Stimulated activated CD8-positive, alpha-beta memory T cell treated with anti-CD3 and anti-CD28 coated beads, Interleukin-15, amount 100 ng/mL, for 1 hour (primary cell): ENCODE measurements at regions not wholly inside any gene's neighbourhood (a gene's known extent, or its start where the extent isn't known, plus 50 kb on each side); places are given as distances from the start of the nearest gene placed in this dataset.

Experiments
- DNase-seq: peaks from one replicate; pipeline ENCODE4 v3.0.0-alpha.2; 2020; ENCODE audit warnings: low read depth

- DNase-seq, result no peak
Observed at GRCh38 chr2:13103151-13103550, 386.4 kb downstream of the TRIB2 start.

DNA sequence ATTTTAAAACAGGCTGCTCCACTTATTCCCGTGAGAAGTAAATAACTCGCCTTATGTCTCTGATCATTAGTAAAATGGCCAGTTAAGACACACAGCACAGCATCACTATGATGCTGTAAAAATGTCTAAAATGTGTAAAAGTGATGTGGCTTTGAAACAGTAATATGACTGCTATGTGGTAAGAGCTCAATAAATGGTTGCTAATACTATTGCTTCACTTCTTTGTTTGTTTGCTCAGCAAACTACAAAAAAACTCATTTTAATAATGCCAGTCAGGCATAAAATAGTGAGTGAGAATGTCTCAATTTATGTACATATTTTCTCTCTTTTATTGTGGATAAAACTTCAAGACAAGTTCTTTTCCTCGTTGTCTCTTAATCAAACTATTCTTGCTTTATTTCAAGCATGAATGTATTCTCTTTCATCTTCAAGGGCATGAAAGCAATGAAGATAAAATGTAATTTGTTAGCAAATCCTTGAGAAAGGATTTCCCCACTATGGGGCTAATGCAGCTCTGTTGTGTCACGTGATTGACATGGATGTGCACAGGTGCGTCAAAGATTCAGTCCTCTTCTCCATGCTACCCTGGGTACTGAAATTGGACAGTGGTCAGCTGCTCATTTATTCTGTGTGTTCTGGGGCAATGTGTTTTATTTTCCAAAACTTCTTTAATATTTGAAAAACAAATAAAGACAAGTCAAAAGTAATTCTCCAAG is 387.2 kb downstream of the TRIB2 start:
- DNase-seq, result no peak

DNA sequence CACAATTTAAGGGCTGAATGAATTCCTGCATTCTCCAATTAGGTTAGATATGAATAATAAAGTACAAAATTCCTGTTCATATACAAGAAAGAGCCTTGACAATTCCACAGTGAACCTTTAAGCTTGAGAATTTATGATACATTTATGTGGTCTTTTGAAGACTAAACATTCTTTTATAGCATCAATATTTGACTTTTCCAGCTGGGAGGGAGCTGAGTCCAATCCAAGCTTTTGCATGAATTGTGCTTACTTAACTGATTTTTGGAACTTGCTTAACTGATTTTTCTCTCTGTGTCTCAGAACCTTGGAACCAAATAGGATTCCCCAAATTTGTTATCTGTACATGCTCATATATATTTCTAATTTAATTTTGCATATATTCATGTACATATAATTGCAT is 388.0 kb downstream of the TRIB2 start:
- no peak for DNase-seq

DNA sequence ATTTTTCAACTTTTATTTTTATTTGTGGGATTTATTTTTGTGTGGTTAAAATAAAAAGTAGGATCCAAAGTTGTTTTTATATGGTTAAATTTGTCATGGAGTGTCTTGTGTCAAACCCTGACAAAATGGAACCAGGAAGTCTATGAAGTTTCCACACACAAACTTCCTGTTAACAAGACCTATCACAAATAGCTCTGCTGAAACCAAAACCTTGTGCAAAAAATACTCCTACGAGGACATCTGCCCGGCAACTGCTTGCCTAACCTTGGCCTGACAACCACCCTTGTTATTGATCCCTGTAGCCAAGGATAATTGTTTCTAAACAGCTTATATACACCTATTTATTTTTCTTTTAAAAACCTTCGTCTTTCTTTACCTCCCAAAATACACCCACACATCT is 389.6 kb downstream of the TRIB2 start:
- DNase-seq, result no peak

DNA sequence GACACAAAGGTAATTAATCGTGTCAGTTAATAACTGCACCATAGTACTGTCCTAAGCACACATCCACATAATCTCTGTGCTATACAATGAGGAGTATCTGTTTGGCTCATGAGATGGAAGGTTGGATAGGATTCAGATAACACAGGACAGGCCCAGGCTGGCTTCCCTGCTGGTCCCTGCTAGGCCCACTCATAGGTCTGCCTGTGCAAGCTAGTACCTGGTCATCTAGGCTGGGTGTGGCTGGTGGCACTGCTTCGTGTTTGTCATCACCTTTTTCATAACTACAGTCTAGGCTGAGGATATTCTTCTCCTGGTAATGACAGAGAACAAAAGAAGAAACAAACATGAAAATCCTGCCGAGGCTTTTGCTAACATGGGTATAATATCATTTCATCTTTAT is 392.8 kb downstream of the TRIB2 start:
- DNase-seq, result no peak

DNA sequence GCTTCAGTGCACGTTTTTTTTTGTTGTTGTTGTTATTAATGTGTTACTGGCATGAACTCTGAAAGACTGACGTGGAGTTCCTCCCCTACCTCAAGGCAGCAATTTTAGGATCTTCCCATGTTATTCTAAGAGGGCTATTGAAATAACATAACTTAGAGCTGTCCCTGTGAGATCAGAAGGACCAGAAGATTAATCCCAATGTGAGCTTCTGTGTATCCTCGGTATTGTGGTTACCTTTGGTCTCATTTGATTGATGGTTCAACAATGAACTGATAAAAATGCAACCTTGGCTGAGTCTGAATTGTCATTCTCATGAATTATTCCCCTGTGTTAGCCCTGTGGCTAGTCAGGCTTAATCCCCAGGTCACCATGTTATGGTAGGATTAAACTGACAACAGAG is 394.1 kb downstream of the TRIB2 start:
- no peak for DNase-seq

GRCh38 chr2:13113002-13113401 is 396.3 kb downstream of the TRIB2 start:
- DNase-seq, result no peak

DNA sequence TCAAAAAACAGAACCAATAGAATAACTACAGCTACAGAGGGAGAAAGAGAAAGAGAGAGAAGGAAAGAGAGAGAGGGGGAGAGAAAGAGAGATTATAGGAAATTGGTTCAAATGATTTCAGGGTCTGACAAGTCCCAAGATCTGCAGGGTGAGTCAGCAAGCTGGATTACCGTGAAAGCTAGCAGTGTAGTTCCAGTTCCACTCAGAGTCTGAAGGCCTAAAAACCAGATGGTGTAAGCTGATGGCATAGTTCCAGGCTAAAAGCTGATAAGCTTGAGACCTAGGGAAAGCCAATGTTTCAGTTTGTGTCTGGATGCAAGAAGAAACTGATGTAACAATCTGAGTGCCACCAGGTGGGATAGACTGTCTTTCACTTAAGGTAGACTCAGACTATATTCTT is 397.7 kb downstream of the TRIB2 start:
- no peak for DNase-seq

DNA sequence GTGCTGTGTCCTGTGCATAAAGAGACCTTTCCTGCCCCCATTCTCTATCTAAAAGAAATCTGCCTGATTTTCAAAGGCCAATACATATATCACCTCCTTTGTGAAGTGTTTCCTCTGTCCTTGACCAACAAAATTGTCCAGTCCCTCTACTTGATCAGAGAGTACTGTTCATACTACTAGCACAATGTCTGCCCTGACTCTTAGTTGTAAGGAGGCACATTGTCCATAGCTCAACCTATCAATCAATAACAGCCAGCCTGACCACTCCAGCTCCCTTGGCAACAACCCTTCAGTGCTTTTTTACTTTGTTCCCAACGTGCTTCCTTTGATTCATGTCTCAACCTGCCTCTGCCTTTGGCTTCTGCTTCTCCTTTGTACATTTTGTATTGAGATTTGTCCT is 398.9 kb downstream of the TRIB2 start:
- DNase-seq, result no peak

- no peak for DNase-seq
Observed at GRCh38 chr2:13121096-13121495, 404.4 kb downstream of the TRIB2 start.

- DNase-seq, result no peak
Observed at GRCh38 chr2:13128139-13128538, 411.4 kb downstream of the TRIB2 start.

DNA sequence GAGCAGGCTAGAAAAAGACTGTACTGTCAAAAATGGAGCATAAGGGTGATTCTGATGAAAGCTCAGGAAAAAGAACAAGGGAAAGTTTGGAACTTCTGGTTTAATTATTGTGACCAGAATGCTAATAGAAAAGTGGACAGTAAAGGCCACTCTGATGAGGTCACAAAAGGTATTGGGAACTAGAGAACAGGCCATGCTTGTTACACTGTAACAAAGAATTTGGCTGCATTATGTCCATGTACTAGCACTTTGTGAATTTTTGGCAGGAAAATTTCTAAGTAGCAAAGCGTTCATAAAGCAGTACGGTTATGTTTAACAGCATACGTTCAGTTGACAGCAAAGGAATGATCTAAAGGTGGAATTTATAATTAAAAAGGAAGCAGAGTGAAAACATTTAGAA is 418.6 kb downstream of the TRIB2 start:
- DNase-seq, result no peak

DNA sequence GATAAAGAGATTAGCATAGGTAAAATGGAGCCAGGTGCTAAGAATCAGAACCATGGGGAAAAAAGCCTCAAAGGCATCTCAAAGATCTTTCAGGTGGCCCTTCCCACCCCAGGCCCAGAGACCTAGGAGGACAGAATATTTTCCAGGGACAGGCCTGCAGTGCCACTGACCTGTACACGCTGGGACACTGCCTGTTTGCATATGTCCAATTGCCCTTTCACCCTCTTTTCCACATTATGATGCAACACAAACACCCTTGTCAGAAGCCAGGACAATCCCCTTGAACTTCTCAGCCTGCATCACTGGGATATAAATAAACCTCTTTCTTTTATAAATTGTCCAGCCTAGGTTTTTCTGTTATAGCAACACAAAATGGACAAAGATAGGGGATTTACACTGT is 419.1 kb downstream of the TRIB2 start:
- DNase-seq, result no peak

- no peak for DNase-seq
Observed at GRCh38 chr2:13137679-13138078, 420.9 kb downstream of the TRIB2 start.

DNA sequence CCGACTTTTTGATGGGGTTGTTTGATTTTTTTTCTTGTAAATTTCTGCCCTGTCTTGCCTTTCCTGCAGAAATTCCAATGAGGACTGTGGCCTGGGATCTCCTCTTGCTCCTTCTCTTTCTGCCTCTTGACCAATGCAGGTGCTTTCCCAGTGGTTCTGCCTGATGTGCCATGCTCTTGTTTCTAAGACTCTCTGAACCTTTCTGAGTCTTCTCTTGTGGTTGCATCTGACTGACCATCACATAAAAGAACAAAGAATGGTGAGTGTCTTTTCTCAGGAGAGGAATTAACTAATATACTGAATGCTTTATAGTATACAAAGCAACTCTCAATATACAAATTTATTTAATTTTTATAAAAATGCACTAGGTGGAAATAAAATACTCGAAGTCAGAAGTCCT is 424.6 kb downstream of the TRIB2 start:
- DNase-seq, result no peak

DNA sequence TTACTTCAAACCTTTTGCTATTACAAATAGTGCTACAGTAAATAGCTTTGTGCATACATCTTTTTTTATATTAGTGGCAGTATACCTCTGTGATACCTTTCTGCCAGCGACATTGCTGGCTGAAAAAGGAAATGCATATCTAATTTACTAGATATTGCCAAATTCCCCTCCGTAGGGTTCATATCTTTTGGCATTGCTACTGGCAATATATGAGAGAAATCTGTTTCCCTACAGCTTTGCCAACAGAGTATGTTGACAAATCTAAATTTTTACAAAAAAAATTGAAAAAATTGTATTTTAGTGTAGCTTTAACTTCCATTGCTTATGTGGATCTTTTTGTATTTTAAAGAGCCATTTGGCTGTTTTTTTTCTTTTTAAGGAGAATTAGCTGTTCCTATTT is 426.7 kb downstream of the TRIB2 start:
- no peak for DNase-seq

DNA sequence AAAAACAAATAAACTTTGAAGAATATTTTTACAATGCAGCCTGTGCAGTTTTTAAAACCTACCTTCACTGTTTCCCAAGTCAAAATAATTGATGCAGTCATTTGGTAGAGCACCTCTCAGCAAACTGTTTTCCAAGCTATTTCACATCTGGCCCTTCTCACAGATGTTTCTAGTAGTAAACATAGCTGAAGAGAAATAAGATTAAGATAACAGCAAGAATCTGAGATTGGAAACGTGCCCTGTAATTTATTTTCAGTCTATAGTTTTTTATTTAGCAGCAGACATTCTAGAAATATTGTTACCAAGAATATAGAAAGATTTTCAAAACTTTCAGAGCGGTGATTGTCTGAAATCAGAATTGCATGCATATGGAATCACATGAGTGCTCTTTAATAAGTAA is 440.2 kb downstream of the TRIB2 start:
- no peak for DNase-seq

DNA sequence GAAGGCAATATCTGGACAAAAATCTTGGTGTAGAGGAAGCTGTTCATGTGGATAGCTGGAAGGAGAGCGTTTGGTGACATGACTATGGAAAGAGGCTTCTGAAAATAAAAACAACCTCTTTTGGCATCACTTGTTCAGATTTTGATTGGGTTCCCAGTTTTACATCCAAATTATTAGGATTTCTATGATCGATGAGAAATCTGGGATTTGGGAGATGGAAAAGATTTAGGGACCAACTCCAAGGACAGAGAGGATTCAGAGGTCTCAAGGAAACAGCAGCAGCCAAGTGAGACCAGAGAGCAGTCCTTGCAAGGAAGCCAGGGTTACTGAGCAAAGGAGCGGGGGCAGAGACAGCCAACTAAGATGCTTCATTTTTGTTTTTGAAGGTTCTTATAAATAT is 441.7 kb downstream of the TRIB2 start:
- DNase-seq, result no peak

DNA sequence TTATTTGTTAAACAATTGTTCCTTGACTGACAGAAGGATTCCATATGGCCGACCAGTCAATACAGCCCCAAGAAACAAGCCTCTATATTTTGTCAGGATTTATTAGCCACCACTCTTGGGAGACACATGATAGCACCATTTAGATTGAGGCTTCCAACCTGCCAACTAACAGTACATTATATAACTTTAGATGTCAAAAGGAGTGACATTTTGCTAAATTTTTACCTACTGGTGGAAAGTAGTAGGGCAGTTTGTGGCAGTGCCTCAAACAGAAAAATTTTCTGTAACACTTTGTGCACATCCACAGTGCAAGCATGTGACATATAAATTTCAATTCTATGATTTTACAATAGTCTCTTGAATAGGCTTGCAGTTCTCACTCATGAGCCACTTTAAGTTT is 464.0 kb downstream of the TRIB2 start:
- DNase-seq, result no peak

- no peak for DNase-seq
Observed at GRCh38 chr2:13193075-13193474, 476.3 kb downstream of the TRIB2 start.

DNA sequence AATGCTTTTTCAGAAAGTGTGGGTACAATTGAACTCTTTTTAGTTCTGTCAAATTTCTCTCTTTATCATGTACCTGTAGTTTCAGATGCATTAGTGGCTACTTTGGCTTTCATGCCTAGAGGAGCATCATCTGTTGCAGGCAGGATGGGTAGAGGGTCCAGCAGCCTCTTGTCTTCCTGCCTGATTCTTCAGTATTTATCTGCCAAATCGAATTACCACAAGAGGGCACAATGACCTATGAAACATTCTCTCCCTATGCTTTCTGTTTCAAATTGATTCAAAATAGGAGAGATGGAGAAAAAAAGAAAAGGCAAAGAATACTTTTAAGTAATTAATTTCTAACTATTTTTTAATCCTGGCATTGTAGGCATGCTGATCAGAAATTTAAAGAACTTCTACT is 477.2 kb downstream of the TRIB2 start:
- DNase-seq, result no peak

- DNase-seq, result no peak
Observed at GRCh38 chr2:13195270-13195669, 478.5 kb downstream of the TRIB2 start.

GRCh38 chr2:13197248-13197647 is 480.5 kb downstream of the TRIB2 start:
- no peak for DNase-seq

- no peak for DNase-seq
Observed at GRCh38 chr2:13201924-13202323, 485.2 kb downstream of the TRIB2 start.

DNA sequence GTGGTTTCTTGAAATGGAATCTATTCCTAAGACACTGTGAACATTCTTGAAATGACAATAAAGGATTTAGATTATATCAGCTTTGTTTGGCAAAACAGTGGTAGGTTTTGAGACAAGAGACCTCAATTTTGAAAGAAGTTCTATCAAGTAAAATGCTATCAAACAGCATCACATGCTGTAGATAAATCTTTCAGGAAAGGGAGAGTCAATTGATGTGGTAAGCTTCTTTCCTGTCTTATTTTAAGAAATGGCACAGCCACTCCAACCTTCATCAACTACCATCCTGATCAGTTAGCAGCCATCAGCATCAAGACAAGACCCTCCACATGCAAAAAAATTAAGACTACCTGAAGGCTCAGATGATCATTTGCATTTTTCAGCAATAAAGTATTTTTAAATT is 495.4 kb downstream of the TRIB2 start:
- DNase-seq, result no peak
